B cell (primary cell): ENCODE measurements at regions not wholly inside any gene's neighbourhood (a gene's known extent, or its start where the extent isn't known, plus 50 kb on each side); places are given as distances from the start of the nearest gene placed in this dataset.

Source experiments
- CTCF ChIP-seq: fragments of 200-600 bp; IDR thresholded peaks from one replicate; pipeline ENCODE4 v1.8.0; 2022; ENCODE audit warnings: antibody characterized with exemption, mild to moderate bottlenecking
- EZH2 ChIP-seq: IDR thresholded peaks from 2 replicates; pipeline ENCODE4 v1.6.1; 2012; ENCODE audit warnings: borderline replicate concordance, low read depth, mild to moderate bottlenecking, moderate library complexity, low read length; ENCODE audit not compliant: insufficient read depth, poor library complexity, severe bottlenecking

- TF ChIP-seq CTCF (no peak), EZH2 (no peak)
These were observed 539.2 kb downstream of the SLC4A3 start for GRCh38 chr2:220166616-220167015.
